ENCODE measurements at regions not wholly inside any gene's neighbourhood (a gene's known extent, or its start where the extent isn't known, plus 50 kb on each side); places are given as distances from the start of the nearest gene placed in this dataset.

- TF ChIP-seq CTCF (IDR thresholded peaks at IDR 0.05; ENCODE audit: low read depth, low read length, poor library complexity, severe bottlenecking), result no peak
- TF ChIP-seq EZH2phosphoT487 (IDR thresholded peaks at IDR 0.05; ENCODE audit: borderline replicate concordance, low read length), result no peak
Observed at GRCh38 chr7:13257661-13258060, 570.2 kb downstream of the ARL4A start.

Measured in DOHH2 (cell line).